GM23338 (cell line): ENCODE measurements at regions not wholly inside any gene's neighbourhood (a gene's known extent, or its start where the extent isn't known, plus 50 kb on each side); places are given as distances from the start of the nearest gene placed in this dataset.

Source experiments
- CREB1 ChIP-seq: fragments of 250-450 bp; sonication (Bioruptor Pico); IDR thresholded peaks from 2 replicates; pipeline ENCODE4 v1.5.0; 2020; ENCODE audit warnings: low read depth, mild to moderate bottlenecking, moderate library complexity
- EZH2 ChIP-seq: fragments of 200-600 bp; sonication (generic); IDR thresholded peaks from one replicate; pipeline ENCODE4 v1.8.0; 2017; ENCODE audit warnings: antibody characterized with exemption, mild to moderate bottlenecking, low read depth; ENCODE audit not compliant: unreplicated experiment
- EZH2phosphoT487 ChIP-seq: fragments of 200-600 bp; sonication (generic); IDR thresholded peaks from one replicate; pipeline ENCODE4 v1.8.1; 2018; ENCODE audit warnings: antibody characterized with exemption; ENCODE audit not compliant: unreplicated experiment
- JUNB ChIP-seq: IDR thresholded peaks from one replicate; pipeline ENCODE4 v1.6.1; 2016; ENCODE audit warnings: antibody characterized with exemption; ENCODE audit not compliant: unreplicated experiment
- POLR2AphosphoS5 ChIP-seq: IDR thresholded peaks from 2 replicates; pipeline ENCODE4 v1.6.1; 2016; ENCODE audit warnings: antibody characterized with exemption, low read depth
- STAT1 ChIP-seq: IDR thresholded peaks from one replicate; pipeline ENCODE4 v1.6.1; 2016; ENCODE audit warnings: antibody characterized with exemption; ENCODE audit not compliant: unreplicated experiment
- ZNF114 ChIP-seq: fragments of 250-450 bp; sonication (Bioruptor Pico); IDR thresholded peaks from 2 replicates; pipeline ENCODE4 v1.5.0; 2020; ENCODE audit warnings: mild to moderate bottlenecking, moderate library complexity
- ZNF331 ChIP-seq: fragments of 250-450 bp; sonication (Bioruptor Pico); IDR thresholded peaks from 2 replicates; pipeline ENCODE4 v1.5.0; 2020; ENCODE audit warnings: low read depth, mild to moderate bottlenecking, moderate library complexity
- TF ChIP-seq, protein P1 (sequence below), 2 experiments: fragments of 200-600 bp in 1 of 2; sonication (generic) in 1 of 2; conservative IDR thresholded peaks; 2 replicates each; pipeline versions ENCODE4 v1.5.1 to v1.6.1; 2016 to 2017; ENCODE audit warnings: antibody characterized with exemption in 2 of 2, low read depth in 2 of 2, mild to moderate bottlenecking in 2 of 2, moderate library complexity in 1 of 2
- TF ChIP-seq, protein P2 (sequence below): IDR thresholded peaks from one replicate; pipeline ENCODE4 v1.6.1; 2018; ENCODE audit warnings: antibody characterized with exemption; ENCODE audit not compliant: unreplicated experiment

- TF ChIP-seq, protein P1, sequence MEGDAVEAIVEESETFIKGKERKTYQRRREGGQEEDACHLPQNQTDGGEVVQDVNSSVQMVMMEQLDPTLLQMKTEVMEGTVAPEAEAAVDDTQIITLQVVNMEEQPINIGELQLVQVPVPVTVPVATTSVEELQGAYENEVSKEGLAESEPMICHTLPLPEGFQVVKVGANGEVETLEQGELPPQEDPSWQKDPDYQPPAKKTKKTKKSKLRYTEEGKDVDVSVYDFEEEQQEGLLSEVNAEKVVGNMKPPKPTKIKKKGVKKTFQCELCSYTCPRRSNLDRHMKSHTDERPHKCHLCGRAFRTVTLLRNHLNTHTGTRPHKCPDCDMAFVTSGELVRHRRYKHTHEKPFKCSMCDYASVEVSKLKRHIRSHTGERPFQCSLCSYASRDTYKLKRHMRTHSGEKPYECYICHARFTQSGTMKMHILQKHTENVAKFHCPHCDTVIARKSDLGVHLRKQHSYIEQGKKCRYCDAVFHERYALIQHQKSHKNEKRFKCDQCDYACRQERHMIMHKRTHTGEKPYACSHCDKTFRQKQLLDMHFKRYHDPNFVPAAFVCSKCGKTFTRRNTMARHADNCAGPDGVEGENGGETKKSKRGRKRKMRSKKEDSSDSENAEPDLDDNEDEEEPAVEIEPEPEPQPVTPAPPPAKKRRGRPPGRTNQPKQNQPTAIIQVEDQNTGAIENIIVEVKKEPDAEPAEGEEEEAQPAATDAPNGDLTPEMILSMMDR (conservative IDR thresholded peaks at IDR 0.05; ENCODE audit: low read depth in 2 of 2), result no peak
- TF ChIP-seq, protein P2, sequence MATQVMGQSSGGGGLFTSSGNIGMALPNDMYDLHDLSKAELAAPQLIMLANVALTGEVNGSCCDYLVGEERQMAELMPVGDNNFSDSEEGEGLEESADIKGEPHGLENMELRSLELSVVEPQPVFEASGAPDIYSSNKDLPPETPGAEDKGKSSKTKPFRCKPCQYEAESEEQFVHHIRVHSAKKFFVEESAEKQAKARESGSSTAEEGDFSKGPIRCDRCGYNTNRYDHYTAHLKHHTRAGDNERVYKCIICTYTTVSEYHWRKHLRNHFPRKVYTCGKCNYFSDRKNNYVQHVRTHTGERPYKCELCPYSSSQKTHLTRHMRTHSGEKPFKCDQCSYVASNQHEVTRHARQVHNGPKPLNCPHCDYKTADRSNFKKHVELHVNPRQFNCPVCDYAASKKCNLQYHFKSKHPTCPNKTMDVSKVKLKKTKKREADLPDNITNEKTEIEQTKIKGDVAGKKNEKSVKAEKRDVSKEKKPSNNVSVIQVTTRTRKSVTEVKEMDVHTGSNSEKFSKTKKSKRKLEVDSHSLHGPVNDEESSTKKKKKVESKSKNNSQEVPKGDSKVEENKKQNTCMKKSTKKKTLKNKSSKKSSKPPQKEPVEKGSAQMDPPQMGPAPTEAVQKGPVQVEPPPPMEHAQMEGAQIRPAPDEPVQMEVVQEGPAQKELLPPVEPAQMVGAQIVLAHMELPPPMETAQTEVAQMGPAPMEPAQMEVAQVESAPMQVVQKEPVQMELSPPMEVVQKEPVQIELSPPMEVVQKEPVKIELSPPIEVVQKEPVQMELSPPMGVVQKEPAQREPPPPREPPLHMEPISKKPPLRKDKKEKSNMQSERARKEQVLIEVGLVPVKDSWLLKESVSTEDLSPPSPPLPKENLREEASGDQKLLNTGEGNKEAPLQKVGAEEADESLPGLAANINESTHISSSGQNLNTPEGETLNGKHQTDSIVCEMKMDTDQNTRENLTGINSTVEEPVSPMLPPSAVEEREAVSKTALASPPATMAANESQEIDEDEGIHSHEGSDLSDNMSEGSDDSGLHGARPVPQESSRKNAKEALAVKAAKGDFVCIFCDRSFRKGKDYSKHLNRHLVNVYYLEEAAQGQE, result no peak
- TF ChIP-seq EZH2 (no peak), POLR2AphosphoS5 (no peak), CREB1 (CRISPR knock-in tag) (no peak), ZNF331 (no peak), EZH2phosphoT487 (no peak), STAT1 (no peak), ZNF114 (no peak), JUNB (no peak)
Measured at GRCh38 chrX:45689971-45690370, 489.3 kb upstream of the DIPK2B start.
